Cardiac fibroblast (primary cell): ENCODE measurements at regions not wholly inside any gene's neighbourhood (a gene's known extent, or its start where the extent isn't known, plus 50 kb on each side); places are given as distances from the start of the nearest gene placed in this dataset.
"Not testable (repeated sequence)": the region's sequence is repeated elsewhere in the genome, so short reads cannot be mapped to it uniquely, and the experiment has no call there.

Source experiments
- DNase-seq, 2 donors: peaks; one replicate each; pipeline versions ENCODE4 v3.0.0 to v3.0.0-alpha.2; 2010; ENCODE audit warnings: low read depth in 2 of 2
- H3K4me3 ChIP-seq, 2 donors: replicated peaks in 1 of 2; 1 replicate in 1 of 2; 2 replicates in 1 of 2; pipeline ENCODE4 v1.5.1; 2011; ENCODE audit warnings: low read depth in 2 of 2, low read length in 2 of 2, mild to moderate bottlenecking in 2 of 2, moderate library complexity in 1 of 2
- TF ChIP-seq, protein P1 (sequence below): IDR thresholded peaks from one replicate; pipeline ENCODE4 v1.5.1; 2011; ENCODE audit warnings: low read depth, mild to moderate bottlenecking, low read length, inconsistent platforms

DNA sequence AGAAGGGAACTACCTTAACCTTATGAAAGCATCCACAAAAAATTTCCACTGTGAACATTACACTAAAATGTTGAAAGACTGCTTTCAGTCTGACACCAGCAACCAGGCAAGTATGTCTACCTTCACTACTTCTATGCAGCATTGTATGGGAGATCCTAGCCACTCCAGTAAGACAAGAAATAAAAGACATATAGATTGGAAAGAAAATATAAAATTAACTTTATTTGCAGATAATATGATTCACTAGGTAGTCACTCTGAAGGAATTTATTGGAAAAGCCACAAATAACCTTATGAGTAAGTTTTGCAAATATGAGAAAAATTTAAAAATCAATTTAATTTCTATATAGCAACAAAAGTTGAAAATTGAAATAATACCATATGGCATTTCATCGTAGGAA lies 172.0 kb downstream of the RERGL start:
- DNase-seq, result peak in 1 of 2 donors; percentile 30

GRCh38 chr12:17884581-17884980 lies 205.4 kb downstream of the RERGL start:
- TF ChIP-seq, protein P1, sequence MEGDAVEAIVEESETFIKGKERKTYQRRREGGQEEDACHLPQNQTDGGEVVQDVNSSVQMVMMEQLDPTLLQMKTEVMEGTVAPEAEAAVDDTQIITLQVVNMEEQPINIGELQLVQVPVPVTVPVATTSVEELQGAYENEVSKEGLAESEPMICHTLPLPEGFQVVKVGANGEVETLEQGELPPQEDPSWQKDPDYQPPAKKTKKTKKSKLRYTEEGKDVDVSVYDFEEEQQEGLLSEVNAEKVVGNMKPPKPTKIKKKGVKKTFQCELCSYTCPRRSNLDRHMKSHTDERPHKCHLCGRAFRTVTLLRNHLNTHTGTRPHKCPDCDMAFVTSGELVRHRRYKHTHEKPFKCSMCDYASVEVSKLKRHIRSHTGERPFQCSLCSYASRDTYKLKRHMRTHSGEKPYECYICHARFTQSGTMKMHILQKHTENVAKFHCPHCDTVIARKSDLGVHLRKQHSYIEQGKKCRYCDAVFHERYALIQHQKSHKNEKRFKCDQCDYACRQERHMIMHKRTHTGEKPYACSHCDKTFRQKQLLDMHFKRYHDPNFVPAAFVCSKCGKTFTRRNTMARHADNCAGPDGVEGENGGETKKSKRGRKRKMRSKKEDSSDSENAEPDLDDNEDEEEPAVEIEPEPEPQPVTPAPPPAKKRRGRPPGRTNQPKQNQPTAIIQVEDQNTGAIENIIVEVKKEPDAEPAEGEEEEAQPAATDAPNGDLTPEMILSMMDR, result no peak
- H3K4me3 ChIP-seq, result no peak overlapping the region
- no peak for DNase-seq

More for the DNA sequence above, 172.0 kb downstream of the RERGL start:
- TF ChIP-seq, protein P1, result no peak
- H3K4me3 ChIP-seq, result no peak overlapping the region

GRCh38 chr12:17878714-17879113 lies 211.3 kb downstream of the RERGL start:
- TF ChIP-seq, protein P1, result no peak
- no peak for DNase-seq
- no peak overlapping the region for H3K4me3 ChIP-seq

DNA sequence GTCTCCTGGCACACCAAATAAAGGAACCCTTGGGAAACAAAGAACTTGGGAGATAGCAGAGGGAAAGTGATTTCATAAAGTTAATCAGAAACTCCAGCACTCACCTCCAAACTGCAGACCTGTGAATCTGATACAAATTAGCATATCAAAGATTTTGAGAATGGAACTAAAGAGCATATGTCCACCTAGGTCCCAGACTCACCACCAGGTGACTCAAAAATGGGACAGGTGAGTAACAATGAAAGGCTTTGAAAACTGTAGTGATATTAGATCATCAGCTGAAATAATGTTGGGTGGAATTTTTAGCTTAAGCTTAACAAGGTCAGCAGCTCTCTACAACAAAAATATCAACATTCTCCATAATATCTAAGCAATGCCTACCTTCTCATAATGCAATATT lies 214.8 kb downstream of the RERGL start:
- H3K4me3 ChIP-seq, result no peak overlapping the region
- DNase-seq, result no peak
- TF ChIP-seq, protein P1, result no peak

GRCh38 chr12:17866802-17867201 lies 223.2 kb downstream of the RERGL start:
- TF ChIP-seq, protein P1, result no peak
- DNase-seq, result no peak

GRCh38 chr12:17855548-17855947 lies 234.4 kb downstream of the RERGL start:
- H3K4me3 ChIP-seq, DNase-seq: not testable (repeated sequence)

More at GRCh38 chr12:17866802-17867201, 223.2 kb downstream of the RERGL start:
- H3K4me3 ChIP-seq, result no peak overlapping the region

DNA sequence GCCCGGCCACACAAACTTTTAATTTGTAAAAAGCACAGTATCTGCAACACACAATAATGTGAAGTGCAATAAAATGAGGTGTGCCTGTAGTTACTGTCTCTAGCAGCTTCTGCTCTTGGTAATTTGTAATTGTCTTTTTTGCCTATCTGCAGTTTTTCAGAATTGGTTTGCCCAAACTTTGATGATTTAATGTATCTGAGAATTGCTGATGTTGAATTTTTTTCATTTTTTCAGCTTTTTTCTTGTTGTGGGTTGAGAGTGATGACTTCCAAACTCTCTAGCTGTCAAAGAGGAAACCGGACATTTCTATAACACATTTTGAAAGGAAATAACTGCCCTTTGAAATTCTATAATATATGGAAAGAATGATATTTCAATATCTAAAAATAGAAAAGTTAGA lies 236.9 kb downstream of the RERGL start:
- TF ChIP-seq, protein P1, result no peak
- DNase-seq, result no peak
- H3K4me3 ChIP-seq, result no peak overlapping the region

DNA sequence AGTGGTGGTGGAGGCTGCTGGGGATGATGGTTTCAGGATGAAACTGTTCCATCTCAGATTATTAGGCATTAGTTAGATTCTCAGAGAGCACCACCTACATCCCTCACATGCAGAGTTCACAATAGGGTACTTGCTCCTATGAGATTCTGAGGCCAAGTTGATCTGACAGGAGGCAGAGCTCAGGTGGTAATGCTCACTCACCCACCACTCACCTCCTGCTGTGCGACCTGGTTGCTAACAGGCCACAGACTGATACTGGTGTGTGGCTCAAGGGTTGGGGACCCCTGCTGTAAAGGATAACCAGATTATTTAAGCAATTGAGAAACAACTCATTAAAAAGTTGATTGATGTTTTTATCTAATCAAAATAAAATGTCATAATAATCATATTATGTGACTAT lies 248.5 kb downstream of the RERGL start:
- TF ChIP-seq, protein P1, result no peak
- H3K4me3 ChIP-seq, result no peak overlapping the region
- no peak for DNase-seq
